ENCODE measurements at regions not wholly inside any gene's neighbourhood (a gene's known extent, or its start where the extent isn't known, plus 50 kb on each side); places are given as distances from the start of the nearest gene placed in this dataset.
A peak's percentile ranks its signal among the peaks of the same experiment; 100 is the strongest.

GRCh38 chr2:76288598-76288997 lies 577.9 kb upstream of the GCFC2 start:
- no TSS peak for BruUV-seq (replicated peaks)
- no peak overlapping the region for H3K4me3 Mint-ChIP-seq (ENCODE audit: unreplicated experiment)
- intact Hi-C loops (cut with micrococcal nuclease), result no loop called here
- POLR2A ChIA-PET, result no interaction called here
- no peak for DNase-seq (ENCODE audit: unreplicated experiment)
- no peaks in the 10 kb centered on the region for H3K36me3 Mint-ChIP-seq (ENCODE audit: insufficient read depth, unreplicated experiment)
- no peak overlapping the region for H3K27ac Mint-ChIP-seq (ENCODE audit: low read depth, unreplicated experiment)
- CTCF ChIA-PET, result interaction anchor here (0.5 to 0.8 kb wide), 2 partner anchors 176 to 389 kb away, joined by 3 read pairs; no protein-coding TSS in a partner anchor
- no peaks in the 10 kb centered on the region for H3K4me1 Mint-ChIP-seq (ENCODE audit: insufficient read depth, unreplicated experiment)
- TF ChIP-seq, protein P1, sequence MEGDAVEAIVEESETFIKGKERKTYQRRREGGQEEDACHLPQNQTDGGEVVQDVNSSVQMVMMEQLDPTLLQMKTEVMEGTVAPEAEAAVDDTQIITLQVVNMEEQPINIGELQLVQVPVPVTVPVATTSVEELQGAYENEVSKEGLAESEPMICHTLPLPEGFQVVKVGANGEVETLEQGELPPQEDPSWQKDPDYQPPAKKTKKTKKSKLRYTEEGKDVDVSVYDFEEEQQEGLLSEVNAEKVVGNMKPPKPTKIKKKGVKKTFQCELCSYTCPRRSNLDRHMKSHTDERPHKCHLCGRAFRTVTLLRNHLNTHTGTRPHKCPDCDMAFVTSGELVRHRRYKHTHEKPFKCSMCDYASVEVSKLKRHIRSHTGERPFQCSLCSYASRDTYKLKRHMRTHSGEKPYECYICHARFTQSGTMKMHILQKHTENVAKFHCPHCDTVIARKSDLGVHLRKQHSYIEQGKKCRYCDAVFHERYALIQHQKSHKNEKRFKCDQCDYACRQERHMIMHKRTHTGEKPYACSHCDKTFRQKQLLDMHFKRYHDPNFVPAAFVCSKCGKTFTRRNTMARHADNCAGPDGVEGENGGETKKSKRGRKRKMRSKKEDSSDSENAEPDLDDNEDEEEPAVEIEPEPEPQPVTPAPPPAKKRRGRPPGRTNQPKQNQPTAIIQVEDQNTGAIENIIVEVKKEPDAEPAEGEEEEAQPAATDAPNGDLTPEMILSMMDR (IDR thresholded peaks at IDR 0.05; ENCODE audit: unreplicated experiment), result no peak
- no peaks in the 10 kb centered on the region for H3K27me3 Mint-ChIP-seq (ENCODE audit: insufficient read depth, unreplicated experiment)
- H3K9me3 Mint-ChIP-seq (ENCODE audit: unreplicated experiment), result no peaks in the 10 kb centered on the region

- ChIA-PET POLR2A (no interaction called here), CTCF (interaction anchor here (0.5 to 0.8 kb wide), 2 partner anchors 176 to 389 kb away, joined by 3 read pairs; no protein-coding TSS in a partner anchor)
- no peak for DNase-seq (ENCODE audit: unreplicated experiment)
- intact Hi-C loops (cut with micrococcal nuclease), result no loop called here
- no TSS peak for BruUV-seq (replicated peaks)
- no peak overlapping the region for H3K4me3 Mint-ChIP-seq (ENCODE audit: unreplicated experiment)
- no peak overlapping the region for H3K27ac Mint-ChIP-seq (ENCODE audit: low read depth, unreplicated experiment)
- no peaks in the 10 kb centered on the region for H3K9me3 Mint-ChIP-seq (ENCODE audit: unreplicated experiment)
- no peaks in the 10 kb centered on the region for H3K4me1 Mint-ChIP-seq (ENCODE audit: insufficient read depth, unreplicated experiment)
- H3K27me3 Mint-ChIP-seq (ENCODE audit: insufficient read depth, unreplicated experiment), result no peaks in the 10 kb centered on the region
- no peaks in the 10 kb centered on the region for H3K36me3 Mint-ChIP-seq (ENCODE audit: insufficient read depth, unreplicated experiment)
- TF ChIP-seq, protein P1 (IDR thresholded peaks at IDR 0.05; ENCODE audit: unreplicated experiment), result no peak
Measured at GRCh38 chr2:76288146-76288545, 577.4 kb upstream of the GCFC2 start.

- Mint-ChIP-seq H3K4me3 (ENCODE audit: unreplicated experiment) (no peak overlapping the region), H3K27me3 (ENCODE audit: insufficient read depth, unreplicated experiment) (peaks cover 18% of the 10 kb centered on the region), H3K4me1 (ENCODE audit: insufficient read depth, unreplicated experiment) (no peaks in the 10 kb centered on the region), H3K36me3 (ENCODE audit: insufficient read depth, unreplicated experiment) (no peaks in the 10 kb centered on the region), H3K27ac (ENCODE audit: low read depth, unreplicated experiment) (no peak overlapping the region), H3K9me3 (ENCODE audit: unreplicated experiment) (no peaks in the 10 kb centered on the region)
- intact Hi-C loops (cut with micrococcal nuclease), result no loop called here
- ChIA-PET CTCF (no interaction called here), POLR2A (no interaction called here)
- peak; percentile 14 for DNase-seq (ENCODE audit: unreplicated experiment)
- TF ChIP-seq, protein P1 (IDR thresholded peaks at IDR 0.05; ENCODE audit: unreplicated experiment), result no peak
- no TSS peak for BruUV-seq (replicated peaks)
Measured at GRCh38 chr2:76283350-76283749, 572.6 kb upstream of the GCFC2 start.

DNA sequence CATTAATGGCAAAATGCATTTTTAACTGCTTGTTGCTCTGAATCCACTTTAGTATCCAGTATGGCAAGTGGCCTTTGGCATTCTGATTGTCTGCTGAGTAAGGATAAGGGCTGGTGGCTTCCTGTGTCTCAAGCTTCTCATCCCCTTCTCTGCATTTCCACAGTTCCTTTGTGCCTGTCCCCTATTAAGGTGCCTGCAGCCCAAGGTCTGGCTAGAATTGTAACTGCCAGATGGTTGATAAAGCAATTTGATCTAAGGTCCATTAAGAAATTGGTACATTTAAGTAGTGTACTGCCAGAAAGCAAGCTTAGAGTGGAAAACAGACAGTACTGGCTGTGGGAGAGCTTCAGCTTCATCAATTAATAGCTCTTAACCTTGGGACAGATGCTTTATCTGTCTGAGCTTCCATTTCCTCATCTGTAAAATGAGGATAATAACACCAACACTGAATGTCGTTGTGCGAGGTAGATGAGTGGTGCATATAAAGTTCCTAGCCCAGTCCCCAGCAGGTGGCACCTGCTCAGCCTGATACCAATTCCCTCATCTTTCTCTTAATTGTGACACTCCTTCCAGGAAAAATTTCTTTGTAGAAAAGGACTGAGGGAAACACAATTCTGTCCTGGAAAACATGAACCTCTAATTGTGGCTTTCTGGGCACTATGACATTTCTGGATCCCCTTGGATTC lies 570.6 kb upstream of the GCFC2 start:
- no peak overlapping the region for H3K27ac Mint-ChIP-seq (ENCODE audit: low read depth, unreplicated experiment)

More for the DNA sequence above, 570.6 kb upstream of the GCFC2 start:
- Mint-ChIP-seq H3K9me3 (ENCODE audit: unreplicated experiment) (no peaks in the 10 kb centered on the region), H3K36me3 (ENCODE audit: insufficient read depth, unreplicated experiment) (no peaks in the 10 kb centered on the region), H3K27me3 (ENCODE audit: insufficient read depth, unreplicated experiment) (peaks cover 32% of the 10 kb centered on the region), H3K4me3 (ENCODE audit: unreplicated experiment) (no peak overlapping the region), H3K4me1 (ENCODE audit: insufficient read depth, unreplicated experiment) (peaks cover 9% of the 10 kb centered on the region)
- DNase-seq (ENCODE audit: unreplicated experiment), result no peak
- POLR2A ChIA-PET, result no interaction called here
- TF ChIP-seq, protein P1 (IDR thresholded peaks at IDR 0.05; ENCODE audit: unreplicated experiment), result no peak
- BruUV-seq (replicated peaks), result no TSS peak
- intact Hi-C loops (cut with micrococcal nuclease), result no loop called here
- CTCF ChIA-PET, result no interaction called here

Measured in MCF 10A (cell line).